NCI-H2029 (cell line): ENCODE measurements at regions not wholly inside any gene's neighbourhood (a gene's known extent, or its start where the extent isn't known, plus 50 kb on each side); places are given as distances from the start of the nearest gene placed in this dataset.
"Not testable (repeated sequence)": the region's sequence is repeated elsewhere in the genome, so short reads cannot be mapped to it uniquely, and the experiment has no call there.

ENCODE experiments used
- DNase-seq: peaks from one replicate; lab custom pipeline; 2025; lab: John Stamatoyannopoulos, UW

GRCh38 chr7:148514236-148514635 is 76.3 kb upstream of the C7orf33 start:
- DNase-seq = no peak

DNA sequence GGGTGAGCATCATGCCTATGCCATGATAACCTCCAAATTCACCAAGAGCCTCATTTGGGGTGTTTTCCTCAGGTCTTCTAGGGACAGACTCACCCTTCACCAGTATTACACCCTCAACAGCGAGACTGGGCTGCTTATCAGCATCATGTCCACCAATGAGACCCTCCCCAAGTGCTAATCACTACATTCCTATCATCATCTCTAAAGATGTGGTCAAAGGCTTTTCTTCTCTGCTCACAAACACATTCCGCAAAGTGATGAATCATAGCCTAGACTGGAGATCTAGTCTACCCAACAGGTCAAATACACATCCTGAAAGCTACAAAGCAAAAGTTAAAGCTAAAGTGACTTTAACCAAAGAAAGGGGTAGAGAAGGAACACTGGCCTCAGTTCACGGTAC is 75.3 kb upstream of the C7orf33 start:
- DNase-seq = no peak

- DNase-seq = no peak
Measured at GRCh38 chr7:148515728-148516695, 74.6 kb upstream of the C7orf33 start.

DNA sequence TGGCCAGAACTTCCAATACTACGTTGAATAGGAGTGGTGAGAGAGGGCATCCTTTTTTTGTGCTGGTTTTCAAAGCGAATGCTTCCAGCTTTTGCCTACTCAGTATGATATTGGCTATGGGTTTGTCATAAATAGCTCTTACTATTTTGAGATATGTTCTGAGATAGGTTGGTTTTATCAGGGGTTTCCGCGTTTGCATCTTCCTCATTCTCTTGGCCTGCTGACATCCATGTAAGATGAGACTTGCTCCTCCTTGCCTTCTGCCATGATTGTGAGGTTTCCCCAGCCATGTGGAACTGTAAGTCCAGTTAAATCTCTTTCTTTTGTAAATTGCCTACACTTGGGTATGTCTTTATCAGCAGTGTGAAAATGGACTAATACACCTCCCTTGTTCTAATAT is 71.2 kb upstream of the C7orf33 start:
- not testable (repeated sequence) for DNase-seq

DNA sequence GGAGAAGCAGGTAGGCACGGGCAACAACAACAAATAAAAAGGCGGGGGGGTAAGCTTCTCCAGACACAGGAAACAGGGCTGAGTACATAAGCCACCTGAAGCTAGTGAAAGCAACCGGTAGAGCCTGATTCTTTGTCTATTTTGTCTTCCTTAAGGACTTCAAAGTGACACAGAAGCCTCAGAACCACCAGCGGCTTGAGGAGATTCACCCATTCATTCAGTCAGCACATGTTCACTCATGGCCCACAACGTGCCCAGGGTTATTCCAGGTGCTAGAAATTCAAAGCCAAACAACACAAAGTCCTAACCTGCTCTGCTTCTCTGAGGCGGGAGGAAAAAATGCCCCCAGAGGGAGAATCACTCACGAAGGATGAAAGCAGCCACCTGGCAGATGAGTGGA is 69.3 kb upstream of the C7orf33 start:
- no peak for DNase-seq

GRCh38 chr7:148523550-148523949 is 67.0 kb upstream of the C7orf33 start:
- DNase-seq = no peak

DNA sequence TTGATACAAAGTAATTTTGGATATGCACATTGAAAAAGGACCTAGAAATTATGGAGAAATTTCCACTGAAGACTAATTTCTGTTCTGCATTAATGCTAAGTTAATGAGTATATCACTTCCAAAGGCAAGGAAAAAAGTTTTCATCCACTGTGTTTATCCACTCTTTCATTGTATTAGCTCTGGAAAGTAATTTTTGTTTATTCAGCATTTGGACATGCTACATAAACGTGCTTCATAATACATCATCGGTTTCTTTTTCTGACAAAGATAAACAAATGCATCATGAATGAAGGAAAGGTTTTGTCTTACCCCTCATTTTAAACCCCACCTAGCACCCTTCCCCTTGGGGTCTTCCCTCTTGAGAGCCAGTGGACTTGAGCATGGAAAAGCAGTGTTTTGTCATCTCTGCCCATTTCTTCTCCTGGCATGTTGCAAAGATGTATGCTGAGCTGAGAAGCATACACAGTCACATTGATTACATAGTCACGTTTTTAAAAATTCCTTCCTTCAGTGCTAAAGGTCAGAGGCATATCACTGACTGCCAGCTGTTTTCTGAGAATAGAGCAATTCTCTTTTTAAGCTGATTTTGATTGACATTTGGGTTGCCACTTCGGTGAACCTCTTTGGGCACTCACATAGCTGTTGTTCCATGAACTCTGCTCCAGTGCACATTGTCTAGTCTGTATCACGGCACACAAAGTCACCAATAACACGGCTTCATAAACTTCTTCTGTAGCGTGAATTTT is 65.9 kb upstream of the C7orf33 start:
- DNase-seq = no peak

DNA sequence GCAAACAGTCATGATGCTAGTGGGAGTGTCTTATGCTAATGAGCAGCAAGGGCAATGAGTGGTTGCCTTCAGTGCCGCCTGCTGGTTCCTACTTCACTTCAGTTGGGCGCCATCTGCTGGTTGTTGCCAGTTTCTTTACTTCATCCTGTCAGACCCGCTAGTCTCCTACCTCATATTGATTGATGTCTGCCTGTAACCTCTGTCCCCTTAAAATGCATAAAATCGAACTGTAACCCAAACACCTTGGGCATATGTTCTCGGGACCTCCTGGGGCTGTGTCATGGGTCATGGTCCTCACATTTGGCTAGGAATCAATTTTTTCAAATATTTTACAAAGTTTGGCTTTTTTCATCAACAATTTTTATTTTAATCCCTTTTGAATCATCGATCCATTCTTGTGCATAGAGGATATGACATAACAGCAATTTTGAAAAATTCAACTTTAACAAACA is 62.8 kb upstream of the C7orf33 start:
- peak; percentile 90 for DNase-seq

DNA sequence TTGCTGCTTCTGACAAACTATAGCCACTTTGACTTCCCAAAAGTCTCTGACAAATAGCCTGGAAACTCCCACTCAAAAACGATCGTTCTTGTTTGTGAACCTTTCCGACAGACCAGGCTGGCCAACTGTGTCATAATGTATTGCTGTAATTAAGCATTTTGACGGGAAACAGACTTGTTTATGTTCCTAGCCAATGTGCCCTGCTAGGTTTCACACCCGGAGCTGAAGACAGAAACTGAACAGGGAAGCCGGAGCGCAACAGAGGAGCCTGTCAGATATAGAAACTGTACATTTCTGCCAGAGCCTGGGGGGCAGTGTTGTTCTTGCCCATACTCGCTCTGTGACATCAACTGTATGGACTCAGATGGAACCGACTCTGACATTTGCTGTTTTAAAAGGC is 55.3 kb upstream of the C7orf33 start:
- DNase-seq = no peak

GRCh38 chr7:148537435-148537834 is 53.1 kb upstream of the C7orf33 start:
- DNase-seq = no peak

DNA sequence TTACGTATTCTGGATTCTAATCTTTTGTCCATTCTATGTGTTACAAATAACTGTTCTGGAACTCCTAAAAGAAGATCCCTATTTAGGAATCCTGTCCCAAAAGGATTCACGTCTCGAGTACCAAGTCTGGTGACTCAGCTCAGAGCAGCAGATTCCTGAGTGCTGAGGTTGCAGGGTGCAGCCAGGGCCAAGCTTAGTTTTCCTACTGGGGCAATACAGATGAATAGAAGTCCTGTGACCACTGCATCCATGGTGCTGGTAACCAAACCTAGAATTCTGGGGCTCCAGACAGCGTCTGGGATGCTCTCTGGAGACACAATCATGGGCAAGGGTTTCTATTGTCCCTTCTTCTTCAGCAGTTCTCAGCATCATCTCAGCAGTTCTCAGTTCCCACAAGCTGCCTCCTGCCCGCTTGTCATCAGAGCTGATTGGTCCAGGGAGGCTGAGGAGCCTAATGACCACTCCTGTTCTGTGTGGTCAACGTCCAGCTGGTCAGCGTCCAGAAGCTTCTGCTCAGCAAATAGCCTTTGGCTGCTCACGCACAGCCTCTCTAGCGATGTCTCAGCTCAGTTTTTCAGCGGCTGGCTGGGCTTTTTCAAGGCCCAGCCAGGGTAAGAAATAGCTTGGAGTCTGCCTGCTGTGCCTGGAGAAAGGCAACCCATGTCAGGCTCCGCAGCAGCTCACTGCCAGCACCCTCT is 50.4 kb upstream of the C7orf33 start:
- DNase-seq = no peak
